Activated T-cell treated with anti-CD3 and anti-CD28 coated beads for 1 hour (primary cell): ENCODE measurements at regions not wholly inside any gene's neighbourhood (a gene's known extent, or its start where the extent isn't known, plus 50 kb on each side); places are given as distances from the start of the nearest gene placed in this dataset.

ENCODE experiments used
- DNase-seq: peaks from one replicate; pipeline ENCODE4 v3.0.0-alpha.2; 2020; ENCODE audit warnings: low read depth

- DNase-seq = no peak
Measured at GRCh38 chr15:69505956-69506556, 53.4 kb downstream of the RPLP1 start.

- no peak for DNase-seq
Measured at GRCh38 chr15:69508659-69509058, 56.0 kb downstream of the RPLP1 start.

GRCh38 chr15:69509131-69509530 lies 56.5 kb downstream of the RPLP1 start:
- DNase-seq = no peak

- DNase-seq = no peak
Measured at GRCh38 chr15:69510556-69510955, 57.9 kb downstream of the RPLP1 start.

GRCh38 chr15:69511015-69511414 lies 58.4 kb downstream of the RPLP1 start:
- DNase-seq = no peak

GRCh38 chr15:69511716-69512340 lies 59.2 kb downstream of the RPLP1 start:
- DNase-seq = no peak

GRCh38 chr15:69513450-69513960 lies 60.9 kb downstream of the RPLP1 start:
- DNase-seq = no peak

- no peak for DNase-seq
Measured at GRCh38 chr15:69513986-69514385, 61.4 kb downstream of the RPLP1 start.

GRCh38 chr15:69515508-69515907 lies 62.9 kb downstream of the RPLP1 start:
- no peak for DNase-seq

- no peak for DNase-seq
Measured at GRCh38 chr15:69515926-69516325, 63.3 kb downstream of the RPLP1 start.

- no peak for DNase-seq
Measured at GRCh38 chr15:69517052-69517451, 64.4 kb downstream of the RPLP1 start.

GRCh38 chr15:69518806-69519205 lies 66.2 kb downstream of the RPLP1 start:
- no peak for DNase-seq

GRCh38 chr15:69520067-69520466 lies 67.4 kb downstream of the RPLP1 start:
- no peak for DNase-seq

GRCh38 chr15:69522361-69522760 lies 69.7 kb downstream of the RPLP1 start:
- DNase-seq = no peak

- peak; percentile 61 for DNase-seq
Measured at GRCh38 chr15:69523010-69524001, 70.7 kb downstream of the RPLP1 start.

- no peak for DNase-seq
Measured at GRCh38 chr15:69524296-69524695, 71.7 kb downstream of the RPLP1 start.

- no peak for DNase-seq
Measured at GRCh38 chr15:69524814-69525213, 72.2 kb downstream of the RPLP1 start.

GRCh38 chr15:69525543-69525942 lies 72.9 kb downstream of the RPLP1 start:
- DNase-seq = no peak

GRCh38 chr15:69526081-69527061 lies 73.8 kb downstream of the RPLP1 start:
- DNase-seq = no peak

- DNase-seq = no peak
Measured at GRCh38 chr15:69529141-69529540, 76.5 kb downstream of the RPLP1 start.

- no peak for DNase-seq
Measured at GRCh38 chr15:69529961-69530633, 77.5 kb downstream of the RPLP1 start.
